Epidermal melanocyte (primary cell): ENCODE measurements at regions not wholly inside any gene's neighbourhood (a gene's known extent, or its start where the extent isn't known, plus 50 kb on each side); places are given as distances from the start of the nearest gene placed in this dataset.

Experiments used
- DNase-seq: peaks from one replicate; pipeline ENCODE4 v3.0.0; 2011; ENCODE audit warnings: low spot score; ENCODE audit not compliant: insufficient read length

- no peak for DNase-seq
Observed at GRCh38 chr2:4674007-4674406, 970.6 kb downstream of the DCDC2C start.

GRCh38 chr2:4675295-4675694 lies 971.9 kb downstream of the DCDC2C start:
- DNase-seq: no peak

DNA sequence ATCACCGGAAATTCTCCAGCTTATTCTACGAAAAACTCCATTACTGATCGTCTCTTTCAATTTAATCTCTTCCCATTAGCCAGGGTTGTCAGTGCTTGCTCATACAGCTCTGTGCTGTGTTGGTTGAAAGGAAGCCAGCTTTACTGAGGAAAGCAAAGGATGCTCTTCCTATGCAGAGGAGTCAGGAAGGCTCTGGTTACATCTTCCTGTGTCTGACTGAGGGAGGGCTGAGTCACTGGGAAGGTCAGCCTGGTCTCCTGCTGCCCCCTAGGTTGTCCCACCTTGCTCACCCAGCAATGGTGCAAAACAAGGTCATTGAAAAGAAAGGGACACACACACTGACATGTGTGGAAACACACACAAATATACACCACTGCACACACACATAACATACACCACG lies 975.6 kb downstream of the DCDC2C start:
- DNase-seq: no peak

DNA sequence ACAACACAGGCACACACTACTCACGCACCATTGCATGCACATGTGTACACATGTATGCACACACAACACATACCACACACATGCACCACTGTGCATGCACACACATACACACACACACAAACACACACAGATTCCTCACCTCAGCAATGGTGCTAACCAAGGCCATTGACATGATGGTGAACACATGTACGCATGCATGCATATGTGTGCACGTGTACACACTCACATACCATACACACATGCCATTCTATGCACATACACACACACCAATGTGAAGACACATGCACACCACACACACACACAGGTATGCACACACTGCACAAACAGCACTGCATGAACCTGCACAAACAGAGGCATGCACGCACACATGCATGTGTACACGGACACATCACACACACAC lies 976.0 kb downstream of the DCDC2C start:
- no peak for DNase-seq

GRCh38 chr2:4684921-4685320 lies 981.5 kb downstream of the DCDC2C start:
- no peak for DNase-seq

DNA sequence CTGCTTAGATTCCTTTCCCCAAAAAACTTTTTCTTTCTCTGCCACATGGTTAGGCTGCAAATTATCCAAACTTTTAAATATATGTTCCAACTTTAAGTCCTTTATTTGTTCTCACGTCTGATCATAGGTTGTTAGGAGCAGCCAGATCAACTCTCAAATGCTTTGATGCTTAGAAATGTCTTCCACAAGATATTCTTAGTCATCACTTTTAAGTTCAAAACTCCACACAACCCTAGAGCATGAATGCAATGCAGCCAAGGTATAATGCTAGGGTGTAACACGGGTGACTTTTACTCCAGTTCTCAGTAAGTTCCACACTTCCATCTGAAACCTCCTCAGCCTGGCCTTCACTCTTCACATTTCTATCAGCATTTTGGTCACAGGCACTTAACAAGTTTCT lies 987.5 kb downstream of the DCDC2C start:
- no peak for DNase-seq

DNA sequence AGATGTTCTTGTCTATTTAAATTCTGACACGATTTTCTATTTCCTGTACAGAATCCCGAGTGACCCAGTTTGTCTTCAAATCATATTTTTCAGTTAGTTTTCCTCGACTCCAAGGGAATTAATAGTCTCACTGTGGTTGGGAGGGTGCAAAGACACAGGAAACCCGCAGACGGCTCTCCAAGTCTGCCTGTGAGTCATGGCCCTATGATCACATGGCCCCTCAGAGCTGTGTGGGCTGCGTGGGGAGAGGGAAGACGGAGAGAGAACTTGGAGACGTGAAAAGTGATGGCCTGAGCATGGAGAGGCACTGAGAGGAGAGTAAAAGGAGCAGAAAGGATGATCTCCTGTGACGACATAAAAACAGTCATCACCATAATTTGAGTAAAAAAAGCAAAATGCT lies 989.9 kb downstream of the DCDC2C start:
- DNase-seq: no peak

- DNase-seq: no peak
Observed at GRCh38 chr2:4695281-4695861, 992.0 kb downstream of the DCDC2C start.

DNA sequence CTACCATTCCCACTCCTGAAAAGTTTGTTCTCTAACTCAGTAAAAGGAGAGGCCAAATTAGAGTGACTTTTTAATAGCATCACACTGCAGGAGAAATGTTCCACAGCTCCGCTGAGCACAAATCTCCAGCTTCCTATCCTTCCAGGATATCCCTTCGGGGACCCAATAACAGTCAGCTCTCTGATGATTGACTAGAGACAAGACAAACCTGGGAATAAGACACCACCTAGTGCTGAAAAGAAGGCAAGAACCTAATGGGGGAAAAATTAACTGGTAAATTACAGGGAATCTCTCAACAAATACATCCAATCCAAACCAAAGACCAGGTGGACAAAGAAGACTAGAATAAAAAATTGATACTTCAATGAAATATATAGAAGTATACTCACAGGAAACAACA lies 977.1 kb upstream of the SOX11 start:
- no peak for DNase-seq

DNA sequence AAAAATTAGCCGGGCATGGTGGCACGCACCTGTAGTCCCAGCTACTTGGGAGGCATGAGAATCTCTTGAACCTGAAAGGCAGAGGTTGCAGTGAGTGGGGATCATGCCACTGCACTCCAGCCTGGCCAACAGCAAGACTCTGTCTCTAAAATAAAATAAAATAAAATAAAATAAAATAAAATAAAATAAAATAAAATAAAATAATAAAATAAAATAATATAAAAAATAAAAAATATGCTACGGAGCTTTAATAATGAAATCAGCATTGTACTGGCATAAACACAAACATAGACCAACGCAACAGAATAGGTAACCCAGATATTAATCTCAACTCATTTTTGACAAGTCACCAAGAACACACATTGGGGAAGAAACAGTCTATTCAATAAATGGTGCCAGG lies 973.4 kb upstream of the SOX11 start:
- DNase-seq: no peak

- no peak for DNase-seq
Observed at GRCh38 chr2:4725618-4726017, 966.6 kb upstream of the SOX11 start.

DNA sequence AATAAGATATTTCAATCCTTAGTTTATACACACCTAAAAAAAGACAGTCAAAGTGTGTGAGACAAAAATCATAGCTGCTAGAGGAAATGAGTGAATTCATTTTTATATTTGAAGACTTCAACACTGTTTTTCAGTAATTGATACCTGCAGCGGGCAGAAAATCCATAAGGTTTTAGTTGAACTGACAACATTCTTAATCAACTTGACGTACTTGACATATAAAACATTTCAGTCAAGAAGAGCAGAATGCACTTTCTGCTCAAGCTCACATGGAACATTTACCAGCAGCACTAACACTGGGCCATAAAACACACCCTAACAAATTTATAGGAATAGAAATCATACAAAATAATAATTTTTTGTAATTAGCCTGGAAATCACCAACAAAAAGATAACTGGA lies 959.6 kb upstream of the SOX11 start:
- no peak for DNase-seq

GRCh38 chr2:4745056-4745991 lies 946.9 kb upstream of the SOX11 start:
- no peak for DNase-seq

DNA sequence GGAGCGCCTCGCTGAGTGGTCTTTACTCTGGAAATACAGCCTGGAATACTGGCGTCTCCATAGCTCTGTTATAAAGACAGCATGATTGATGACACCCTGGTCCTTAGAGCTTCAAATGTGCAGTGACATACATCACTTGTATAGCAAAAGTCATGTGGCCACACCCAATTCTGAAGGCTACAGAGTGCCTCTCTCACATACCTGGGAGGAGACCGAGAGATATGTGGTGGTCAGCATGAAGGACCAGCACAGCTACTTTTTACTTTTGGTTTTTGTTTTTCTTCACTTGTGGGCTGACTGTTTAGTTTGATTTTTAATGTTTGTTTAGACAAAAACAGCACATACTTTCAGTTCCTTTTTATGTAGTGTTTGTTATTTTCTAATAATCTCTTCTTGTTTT lies 938.5 kb upstream of the SOX11 start:
- no peak for DNase-seq

- no peak for DNase-seq
Observed at GRCh38 chr2:4762951-4763376, 929.2 kb upstream of the SOX11 start.

- no peak for DNase-seq
Observed at GRCh38 chr2:4765787-4766530, 926.2 kb upstream of the SOX11 start.

DNA sequence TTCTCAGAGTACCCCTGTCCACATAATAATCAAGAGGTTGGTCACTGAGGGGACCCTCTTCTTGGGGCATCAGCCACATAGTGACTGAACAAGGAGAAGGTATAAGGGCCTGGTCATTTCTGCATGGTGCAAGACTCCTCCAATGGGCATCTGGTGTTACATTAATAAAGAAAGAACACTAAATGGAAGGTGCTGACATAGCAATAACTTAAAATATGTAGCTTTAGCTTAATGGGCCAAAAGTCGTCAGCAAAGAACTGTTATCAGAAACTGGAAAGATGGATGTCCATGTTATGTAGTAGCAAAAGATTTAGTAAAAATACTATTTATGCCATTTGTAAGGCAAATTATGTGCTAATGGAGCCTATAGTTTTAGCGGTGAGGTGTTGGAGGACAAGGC lies 916.5 kb upstream of the SOX11 start:
- DNase-seq: no peak

DNA sequence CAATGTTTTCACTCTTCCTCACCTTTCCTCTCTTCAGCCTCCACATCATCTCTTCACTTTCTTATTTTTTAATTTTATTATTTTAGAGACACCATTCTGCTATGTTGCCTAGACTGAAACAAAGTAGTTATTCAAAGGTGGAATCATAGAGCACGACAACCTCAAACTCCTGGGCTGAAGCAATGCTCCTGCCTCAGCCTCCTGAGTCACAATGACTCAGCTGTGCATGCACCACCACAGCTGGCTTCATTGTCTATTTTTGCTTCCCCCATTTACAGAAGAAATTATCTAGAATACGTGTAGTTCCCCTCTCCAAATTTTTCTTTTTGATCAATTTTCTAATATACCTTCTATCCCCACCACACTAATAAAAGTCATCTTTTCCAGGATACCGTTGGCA lies 911.5 kb upstream of the SOX11 start:
- no peak for DNase-seq

DNA sequence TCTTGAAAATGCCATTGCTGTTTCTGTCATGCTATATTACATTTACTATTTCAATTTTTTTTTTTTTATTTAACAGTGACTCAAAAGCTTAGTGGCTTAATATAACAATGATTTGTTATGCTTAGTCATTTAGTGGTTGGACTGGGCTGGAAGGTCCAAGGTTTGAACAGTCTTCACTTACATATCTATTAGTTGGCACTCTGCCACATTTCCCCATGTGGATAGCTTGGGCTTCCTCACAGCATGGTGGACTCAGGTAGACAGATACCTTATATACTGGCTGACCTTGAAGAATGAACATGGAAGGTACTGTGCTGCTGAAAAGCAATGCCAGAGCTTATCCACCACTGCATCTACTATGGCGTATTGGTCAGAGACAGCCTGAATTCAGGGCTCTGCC lies 909.5 kb upstream of the SOX11 start:
- no peak for DNase-seq

- DNase-seq: no peak
Observed at GRCh38 chr2:4791488-4791887, 900.7 kb upstream of the SOX11 start.

DNA sequence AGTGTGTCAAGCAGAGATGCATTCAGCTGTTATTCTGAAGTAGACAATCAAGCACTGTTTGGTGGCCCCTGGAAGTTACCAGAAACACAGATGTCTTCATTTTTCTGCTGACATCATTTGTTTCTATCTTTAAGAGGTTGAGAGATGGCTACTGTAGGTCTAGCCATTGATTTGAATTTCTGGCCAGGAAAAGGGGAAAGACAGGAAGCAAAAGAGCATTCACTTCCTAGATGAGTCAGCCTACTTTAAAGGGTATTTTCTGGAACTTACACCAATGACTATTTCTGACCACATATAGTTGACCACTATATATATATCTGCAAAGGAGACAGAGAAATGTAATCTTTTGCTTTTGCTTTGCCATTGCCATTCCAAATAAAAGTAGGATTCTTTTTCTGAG lies 900.1 kb upstream of the SOX11 start:
- DNase-seq: no peak

DNA sequence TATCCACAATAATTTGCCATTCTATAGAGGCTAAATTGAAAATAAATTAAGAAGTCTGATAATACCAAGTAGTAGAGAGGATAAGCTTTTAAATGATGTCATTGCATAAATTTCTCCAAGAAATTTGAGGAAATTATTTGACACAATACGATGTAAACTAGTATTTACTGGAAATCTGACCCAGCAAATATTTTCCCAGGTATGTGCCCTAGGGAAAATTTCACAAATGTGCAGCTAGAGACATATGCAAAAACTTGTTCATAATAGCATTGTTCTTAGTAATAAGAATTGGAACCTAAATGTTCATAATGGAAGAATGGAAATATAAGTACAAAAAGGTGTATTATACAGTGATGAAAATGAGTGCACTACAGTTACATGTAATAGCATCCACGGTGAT lies 888.8 kb upstream of the SOX11 start:
- DNase-seq: no peak
